Stimulated activated CD4-positive, alpha-beta T cell treated with anti-CD3 and anti-CD28 coated beads, TNF-alpha, amount 100 ng/mL, for 1 hour (primary cell): ENCODE measurements at regions not wholly inside any gene's neighbourhood (a gene's known extent, or its start where the extent isn't known, plus 50 kb on each side); places are given as distances from the start of the nearest gene placed in this dataset.

Source experiments
- DNase-seq, 3 donors: peaks; one replicate each; pipeline ENCODE4 v3.0.0-alpha.2; 2020; ENCODE audit warnings: low read depth in 3 of 3, low spot score in 1 of 3

- DNase-seq: no peak
Measured at GRCh38 chr5:10876006-10876744, 115.1 kb upstream of the DAP start.

GRCh38 chr5:10875201-10875768 is 114.3 kb upstream of the DAP start:
- DNase-seq: no peak

GRCh38 chr5:10874541-10874940 is 113.5 kb upstream of the DAP start:
- DNase-seq: no peak

GRCh38 chr5:10870791-10871190 is 109.8 kb upstream of the DAP start:
- no peak for DNase-seq

- no peak for DNase-seq
Measured at GRCh38 chr5:10868956-10869355, 107.9 kb upstream of the DAP start.

- DNase-seq: no peak
Measured at GRCh38 chr5:10867389-10868303, 106.6 kb upstream of the DAP start.

GRCh38 chr5:10866913-10867312 is 105.9 kb upstream of the DAP start:
- no peak for DNase-seq

GRCh38 chr5:10863763-10864383 is 102.8 kb upstream of the DAP start:
- peak in 2 of 3 donors; percentile 7 to 36 for DNase-seq

- DNase-seq: no peak
Measured at GRCh38 chr5:10862085-10862484, 101.1 kb upstream of the DAP start.

- no peak for DNase-seq
Measured at GRCh38 chr5:10861423-10861790, 100.4 kb upstream of the DAP start.

GRCh38 chr5:10860645-10861422 is 99.8 kb upstream of the DAP start:
- no peak for DNase-seq

- no peak for DNase-seq
Measured at GRCh38 chr5:10860196-10860543, 99.1 kb upstream of the DAP start.

GRCh38 chr5:10859393-10860195 is 98.6 kb upstream of the DAP start:
- no peak for DNase-seq

- DNase-seq: no peak
Measured at GRCh38 chr5:10858945-10859344, 97.9 kb upstream of the DAP start.

- DNase-seq: no peak
Measured at GRCh38 chr5:10858307-10858706, 97.3 kb upstream of the DAP start.

GRCh38 chr5:10857338-10857733 is 96.3 kb upstream of the DAP start:
- no peak for DNase-seq

GRCh38 chr5:10856683-10857337 is 95.8 kb upstream of the DAP start:
- peak in 1 of 3 donors; percentile 17 for DNase-seq

GRCh38 chr5:10856071-10856470 is 95.0 kb upstream of the DAP start:
- no peak for DNase-seq

- no peak for DNase-seq
Measured at GRCh38 chr5:10854506-10855277, 93.7 kb upstream of the DAP start.
